ENCODE measurements at regions not wholly inside any gene's neighbourhood (a gene's known extent, or its start where the extent isn't known, plus 50 kb on each side); places are given as distances from the start of the nearest gene placed in this dataset.

- Histone ChIP-seq H3K4me1 (ENCODE audit: control insufficient read depth in 1 of 2, insufficient read depth in 2 of 2, low read depth in 1 of 2, low read length in 1 of 2) (no peaks in the 10 kb centered on the region), H3K27ac (ENCODE audit: low read depth in 2 of 2, low read length in 1 of 2) (no peak overlapping the region), H3K27me3 (ENCODE audit: insufficient read depth) (no peaks in the 10 kb centered on the region), H2AFZ (ENCODE audit: low read depth) (no peak overlapping the region), H3F3A (replicated peaks; ENCODE audit: insufficient read depth) (no peaks in the 10 kb centered on the region), H4K20me1 (ENCODE audit: insufficient read depth) (no peaks in the 10 kb centered on the region), H3K36me3 (replicated peaks in 1 of 2; ENCODE audit: control insufficient read depth in 1 of 2, insufficient read depth in 2 of 2, low read length in 1 of 2) (no peaks in the 10 kb centered on the region), H3K79me2 (ENCODE audit: insufficient read depth) (no peaks in the 10 kb centered on the region), H3K4me2 (no peak overlapping the region), H3K4me3 (ENCODE audit: low read depth in 2 of 2, low read length in 1 of 2) (no peak overlapping the region), H3K9me3 (no peaks in the 10 kb centered on the region), H3K9me2 (no peaks in the 10 kb centered on the region), H3K9ac (no peak overlapping the region)
- DNase-seq, result no peak
- ChIA-PET POLR2A (no interaction called here), CTCF (interaction anchor here (1.3 kb wide), 1 partner anchor 11 kb away, joined by 3 read pairs; no protein-coding TSS in a partner anchor)
- 12% methylated on average over 8 of the region's 16 CpGs for WGBS (ENCODE audit: low lambda C conversion rate)
- no peak for TF ChIP-seq JUND (IDR thresholded peaks at IDR 0.05)
- TF ChIP-seq FOXJ3 (CRISPR knock-in tag; IDR thresholded peaks at IDR 0.05), result no peak
- no peak for TF ChIP-seq RCOR1 (IDR thresholded peaks at IDR 0.05; ENCODE audit: low read length)
- no peak for TF ChIP-seq TAF1 (IDR thresholded peaks at IDR 0.05; ENCODE audit: borderline replicate concordance, low read depth, low read length)
These were observed 234.3 kb downstream of the TEX29 start for GRCh38 chr13:111554539-111555267.

GRCh38 chr13:111555268-111555808, 234.9 kb downstream of the TEX29 start:
- H3K4me2 ChIP-seq, result no peak overlapping the region
- H3K9me3 ChIP-seq, result no peaks in the 10 kb centered on the region
- no peaks in the 10 kb centered on the region for H3K27me3 ChIP-seq (ENCODE audit: insufficient read depth)
- no peaks in the 10 kb centered on the region for H3F3A ChIP-seq (replicated peaks; ENCODE audit: insufficient read depth)
- H3K4me3 ChIP-seq (ENCODE audit: low read depth in 2 of 2, low read length in 1 of 2), result no peak overlapping the region
- POLR2A ChIA-PET, result no interaction called here
- no peaks in the 10 kb centered on the region for H3K36me3 ChIP-seq (replicated peaks in 1 of 2; ENCODE audit: control insufficient read depth in 1 of 2, insufficient read depth in 2 of 2, low read length in 1 of 2)
- no peak for DNase-seq
- H3K4me1 ChIP-seq (ENCODE audit: control insufficient read depth in 1 of 2, insufficient read depth in 2 of 2, low read depth in 1 of 2, low read length in 1 of 2), result no peaks in the 10 kb centered on the region
- H3K79me2 ChIP-seq (ENCODE audit: insufficient read depth), result no peaks in the 10 kb centered on the region
- TF ChIP-seq ELF1 (IDR thresholded peaks at IDR 0.05) (no peak), USF2 (IDR thresholded peaks at IDR 0.05; ENCODE audit: borderline replicate concordance, low read depth, low read length) (no peak), EZH2phosphoT487 (IDR thresholded peaks at IDR 0.05; ENCODE audit: borderline replicate concordance, low read depth) (no peak), TCF12 (IDR thresholded peaks at IDR 0.05) (no peak)
- no peaks in the 10 kb centered on the region for H3K9me2 ChIP-seq
- no peak overlapping the region for H2AFZ ChIP-seq (ENCODE audit: low read depth)
- no peak overlapping the region for H3K27ac ChIP-seq (ENCODE audit: low read depth in 2 of 2, low read length in 1 of 2)
- H3K9ac ChIP-seq, result no peak overlapping the region
- WGBS (ENCODE audit: low lambda C conversion rate), result 3% methylated on average over 9 of the region's 10 CpGs
- CTCF ChIA-PET, result interaction anchor here (1.3 kb wide), 1 partner anchor 12 kb away, joined by 3 read pairs; no protein-coding TSS in a partner anchor
- no peaks in the 10 kb centered on the region for H4K20me1 ChIP-seq (ENCODE audit: insufficient read depth)

- no peaks in the 10 kb centered on the region for H3K27me3 ChIP-seq (ENCODE audit: insufficient read depth)
- H3K79me2 ChIP-seq (ENCODE audit: insufficient read depth), result no peaks in the 10 kb centered on the region
- no peak overlapping the region for H2AFZ ChIP-seq (ENCODE audit: low read depth)
- H3K4me3 ChIP-seq (ENCODE audit: low read depth in 2 of 2, low read length in 1 of 2), result no peak overlapping the region
- no peaks in the 10 kb centered on the region for H3K36me3 ChIP-seq (replicated peaks in 1 of 2; ENCODE audit: control insufficient read depth in 1 of 2, insufficient read depth in 2 of 2, low read length in 1 of 2)
- H3K9me3 ChIP-seq, result no peaks in the 10 kb centered on the region
- ChIA-PET CTCF (interaction anchor here (1.3 kb wide), 1 partner anchor 12 kb away, joined by 3 read pairs; no protein-coding TSS in a partner anchor), POLR2A (no interaction called here)
- H3K9me2 ChIP-seq, result no peaks in the 10 kb centered on the region
- no peak for DNase-seq
- no peaks in the 10 kb centered on the region for H4K20me1 ChIP-seq (ENCODE audit: insufficient read depth)
- 27% methylated on average over 9 of the region's 9 CpGs for WGBS (ENCODE audit: low lambda C conversion rate)
- H3K9ac ChIP-seq, result no peak overlapping the region
- H3F3A ChIP-seq (replicated peaks; ENCODE audit: insufficient read depth), result no peaks in the 10 kb centered on the region
- H3K4me1 ChIP-seq (ENCODE audit: control insufficient read depth in 1 of 2, insufficient read depth in 2 of 2, low read depth in 1 of 2, low read length in 1 of 2), result no peaks in the 10 kb centered on the region
- H3K4me2 ChIP-seq, result no peak overlapping the region
- no peak overlapping the region for H3K27ac ChIP-seq (ENCODE audit: low read depth in 2 of 2, low read length in 1 of 2)
- TF ChIP-seq EZH2phosphoT487 (IDR thresholded peaks at IDR 0.05; ENCODE audit: borderline replicate concordance, low read depth) (no peak), RCOR1 (IDR thresholded peaks at IDR 0.05; ENCODE audit: low read length) (no peak), GABPA (IDR thresholded peaks at IDR 0.05; ENCODE audit: low read depth) (no peak), POLR2AphosphoS5 (IDR thresholded peaks at IDR 0.05; ENCODE audit: low read depth, low read length) (no peak), FOSL2 (IDR thresholded peaks at IDR 0.05; ENCODE audit: borderline replicate concordance, low read depth) (no peak)
These were observed 235.5 kb downstream of the TEX29 start for GRCh38 chr13:111555903-111556302.

All from SK-N-SH (cell line).